ENCODE measurements at regions not wholly inside any gene's neighbourhood (a gene's known extent, or its start where the extent isn't known, plus 50 kb on each side); places are given as distances from the start of the nearest gene placed in this dataset.
"Not testable (repeated sequence)": the region's sequence is repeated elsewhere in the genome, so short reads cannot be mapped to it uniquely, and the experiment has no call there.

DNA sequence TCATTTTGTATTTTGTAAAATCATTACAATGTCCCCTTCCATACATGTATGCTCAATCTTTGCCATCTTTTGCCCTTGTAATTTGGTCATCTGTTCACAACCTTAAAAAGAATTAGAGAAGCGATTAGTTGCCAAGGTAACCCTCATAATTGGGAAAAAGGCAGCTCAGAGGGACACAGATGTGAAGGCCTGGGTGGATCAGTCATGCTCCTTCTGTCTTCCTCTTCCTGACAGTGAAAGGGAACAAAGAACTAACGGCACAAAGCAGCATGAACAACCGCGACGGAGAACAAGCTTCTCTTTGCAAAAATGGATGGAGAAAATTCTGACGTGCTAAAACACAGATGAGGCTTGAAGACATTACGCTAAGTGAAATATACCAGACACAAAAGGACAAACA, 78.7 kb upstream of the COG2 start:
- TF ChIP-seq, protein P1, sequence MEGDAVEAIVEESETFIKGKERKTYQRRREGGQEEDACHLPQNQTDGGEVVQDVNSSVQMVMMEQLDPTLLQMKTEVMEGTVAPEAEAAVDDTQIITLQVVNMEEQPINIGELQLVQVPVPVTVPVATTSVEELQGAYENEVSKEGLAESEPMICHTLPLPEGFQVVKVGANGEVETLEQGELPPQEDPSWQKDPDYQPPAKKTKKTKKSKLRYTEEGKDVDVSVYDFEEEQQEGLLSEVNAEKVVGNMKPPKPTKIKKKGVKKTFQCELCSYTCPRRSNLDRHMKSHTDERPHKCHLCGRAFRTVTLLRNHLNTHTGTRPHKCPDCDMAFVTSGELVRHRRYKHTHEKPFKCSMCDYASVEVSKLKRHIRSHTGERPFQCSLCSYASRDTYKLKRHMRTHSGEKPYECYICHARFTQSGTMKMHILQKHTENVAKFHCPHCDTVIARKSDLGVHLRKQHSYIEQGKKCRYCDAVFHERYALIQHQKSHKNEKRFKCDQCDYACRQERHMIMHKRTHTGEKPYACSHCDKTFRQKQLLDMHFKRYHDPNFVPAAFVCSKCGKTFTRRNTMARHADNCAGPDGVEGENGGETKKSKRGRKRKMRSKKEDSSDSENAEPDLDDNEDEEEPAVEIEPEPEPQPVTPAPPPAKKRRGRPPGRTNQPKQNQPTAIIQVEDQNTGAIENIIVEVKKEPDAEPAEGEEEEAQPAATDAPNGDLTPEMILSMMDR (conservative IDR thresholded peaks at IDR 0.05; ENCODE audit: low read length), result no peak
- DNase-seq (ENCODE audit: low read depth), result no peak
- H3K4me3 ChIP-seq (ENCODE audit: low read length), result no peak overlapping the region

DNA sequence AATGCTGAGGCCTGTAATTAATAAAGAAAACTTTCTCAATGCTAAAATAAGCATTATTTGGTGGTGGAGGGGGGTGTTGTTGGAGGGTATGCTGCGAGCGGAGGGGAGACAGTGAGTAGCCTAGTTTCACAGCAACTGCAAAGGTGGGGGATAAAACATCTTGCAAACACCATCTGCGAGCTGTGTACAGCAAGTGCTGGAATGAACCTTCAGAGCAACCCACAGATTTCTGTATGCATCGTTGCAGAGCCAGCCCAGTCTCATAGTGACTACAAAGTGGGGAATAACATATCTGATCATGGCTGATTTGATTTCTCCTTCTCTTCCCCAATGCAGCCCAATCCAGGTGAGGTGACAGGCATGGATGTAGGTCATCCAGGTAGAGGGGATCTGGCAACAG, 80.7 kb upstream of the COG2 start:
- TF ChIP-seq, protein P1 (conservative IDR thresholded peaks at IDR 0.05; ENCODE audit: low read length), result no peak
- DNase-seq (ENCODE audit: low read depth), result no peak

DNA sequence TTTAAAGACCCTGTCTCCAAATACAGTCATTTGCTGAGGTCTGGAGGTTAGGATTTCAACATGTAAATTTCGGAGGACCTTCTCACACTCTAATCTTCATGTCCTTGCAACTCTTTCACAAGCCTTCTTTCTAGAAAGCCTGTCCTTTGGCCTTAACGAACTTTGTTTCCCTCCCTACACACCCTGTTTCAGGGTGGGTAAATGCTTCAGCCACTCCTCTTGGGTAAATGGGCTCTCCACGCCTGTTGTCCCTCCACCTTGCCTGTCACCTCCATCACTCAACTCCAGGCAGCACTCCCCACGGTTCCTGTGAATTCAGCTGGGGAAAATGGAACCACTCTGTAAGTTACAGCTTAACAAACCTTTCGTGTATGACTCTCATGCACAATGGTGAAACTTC, 84.0 kb upstream of the COG2 start:
- H3K4me3 ChIP-seq (ENCODE audit: low read length), result no peak overlapping the region
- no peak for DNase-seq (ENCODE audit: low read depth)
- TF ChIP-seq, protein P1 (conservative IDR thresholded peaks at IDR 0.05; ENCODE audit: low read length), result no peak

More for the DNA sequence above, 80.7 kb upstream of the COG2 start:
- no peak overlapping the region for H3K4me3 ChIP-seq (ENCODE audit: low read length)

DNA sequence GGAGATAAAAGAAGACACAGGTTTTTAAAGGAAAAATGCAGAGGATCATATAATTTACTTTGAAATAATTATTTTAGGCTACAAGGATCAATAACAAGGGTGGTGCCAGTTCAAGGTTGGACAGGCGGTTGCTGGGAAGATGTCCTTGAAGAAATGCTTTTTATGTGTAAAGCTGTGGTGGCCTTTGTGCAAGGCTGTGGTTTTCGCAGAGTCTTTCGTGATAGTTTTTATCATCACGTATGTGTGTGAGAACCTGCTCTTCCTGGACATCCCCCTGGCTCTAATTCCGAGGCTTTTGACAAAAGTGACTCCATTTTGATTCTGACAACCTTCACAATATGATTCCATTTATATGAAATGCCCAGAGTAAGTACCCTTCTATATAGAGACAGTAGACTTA, 85.8 kb upstream of the COG2 start:
- no peak for DNase-seq (ENCODE audit: low read depth)
- H3K4me3 ChIP-seq (ENCODE audit: low read length), result no peak overlapping the region
- TF ChIP-seq, protein P1 (conservative IDR thresholded peaks at IDR 0.05; ENCODE audit: low read length), result no peak

DNA sequence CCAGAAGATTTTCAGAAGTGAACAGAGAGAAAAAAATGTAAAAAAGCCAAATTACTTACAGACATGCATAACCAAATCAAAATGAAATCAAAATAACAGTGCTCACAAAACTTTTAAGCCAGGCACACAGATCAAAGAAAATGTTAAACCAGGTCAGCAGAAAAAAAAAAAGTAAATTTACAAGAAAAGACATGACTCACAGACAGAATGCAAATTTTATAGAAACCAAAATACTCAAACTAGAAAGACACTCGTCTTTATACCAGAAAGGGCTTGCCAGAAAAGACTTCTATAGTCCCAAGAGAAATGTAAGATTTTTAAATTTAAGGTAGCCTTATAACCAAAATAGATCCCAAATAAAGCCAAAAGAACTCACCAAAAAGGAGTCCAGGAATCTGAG, 86.5 kb upstream of the COG2 start:
- TF ChIP-seq, protein P1 (conservative IDR thresholded peaks at IDR 0.05; ENCODE audit: low read length), result no peak
- no peak overlapping the region for H3K4me3 ChIP-seq (ENCODE audit: low read length)
- DNase-seq (ENCODE audit: low read depth), result no peak

DNA sequence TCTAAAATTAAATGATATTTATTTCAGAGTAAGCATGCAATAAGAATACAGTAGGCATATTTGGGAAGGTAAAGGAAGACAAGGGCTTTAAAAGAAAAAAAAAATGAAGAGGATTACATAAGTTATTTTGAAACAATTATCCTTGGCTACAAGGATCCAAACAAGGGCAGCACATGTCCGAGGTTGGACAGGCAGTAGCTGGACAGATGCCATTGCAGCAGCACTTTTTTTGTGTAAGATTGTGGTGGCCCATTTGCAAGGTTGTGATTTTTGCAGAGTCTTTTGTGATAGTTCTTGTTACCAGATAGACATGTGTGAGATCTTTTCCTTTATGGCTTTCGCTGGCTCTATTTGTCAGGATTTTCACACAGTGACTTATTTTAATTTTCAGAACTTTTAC, 89.4 kb upstream of the COG2 start:
- H3K4me3 ChIP-seq (ENCODE audit: low read length), result no peak overlapping the region
- no peak for DNase-seq (ENCODE audit: low read depth)
- TF ChIP-seq, protein P1 (conservative IDR thresholded peaks at IDR 0.05; ENCODE audit: low read length), result no peak

DNA sequence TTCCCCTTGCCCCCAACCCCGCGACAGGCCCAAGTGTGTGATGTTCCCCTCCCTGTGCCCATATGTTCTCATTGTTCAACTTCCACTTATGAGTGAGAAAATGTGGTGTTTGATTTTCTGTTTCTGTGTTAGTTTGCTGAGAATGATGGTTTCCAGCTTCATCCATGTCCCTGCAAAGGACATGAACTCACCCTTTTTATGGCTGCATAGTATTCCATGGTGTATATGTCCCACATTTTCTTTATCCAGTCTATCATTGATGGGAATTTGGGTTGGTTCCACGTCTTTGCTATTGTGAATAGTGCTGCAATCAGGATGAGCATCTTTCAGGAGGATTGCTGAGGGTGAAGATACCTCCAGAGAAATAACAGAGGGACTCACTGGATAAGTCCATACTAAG, 91.3 kb upstream of the COG2 start:
- DNase-seq (ENCODE audit: low read depth); H3K4me3 ChIP-seq (ENCODE audit: low read length): not testable (repeated sequence)

DNA sequence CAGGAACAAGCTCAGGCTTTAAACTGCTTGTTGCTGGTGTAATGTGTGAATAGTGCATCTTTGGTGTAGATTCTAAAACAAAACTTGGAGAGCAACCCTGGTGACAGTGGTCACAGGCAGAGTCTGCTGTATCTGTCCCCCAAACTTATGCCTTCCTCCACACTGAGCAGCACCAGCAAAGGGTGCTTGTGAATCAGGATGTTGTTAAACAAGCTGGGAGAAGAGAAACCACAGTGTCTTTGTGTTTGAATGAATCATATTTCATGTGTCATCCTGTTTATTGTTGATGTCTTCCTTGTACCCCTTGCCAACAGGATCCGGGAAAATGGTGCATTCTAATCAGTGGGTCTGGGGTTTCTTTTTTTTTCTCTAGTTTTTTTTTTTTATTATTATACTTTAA, 91.9 kb upstream of the COG2 start:
- no peak for DNase-seq (ENCODE audit: low read depth)
- TF ChIP-seq, protein P1 (conservative IDR thresholded peaks at IDR 0.05; ENCODE audit: low read length), result no peak
- H3K4me3 ChIP-seq (ENCODE audit: low read length), result no peak overlapping the region

All from AG10803 (cell line).